ENCODE measurements at regions not wholly inside any gene's neighbourhood (a gene's known extent, or its start where the extent isn't known, plus 50 kb on each side); places are given as distances from the start of the nearest gene placed in this dataset.

DNA sequence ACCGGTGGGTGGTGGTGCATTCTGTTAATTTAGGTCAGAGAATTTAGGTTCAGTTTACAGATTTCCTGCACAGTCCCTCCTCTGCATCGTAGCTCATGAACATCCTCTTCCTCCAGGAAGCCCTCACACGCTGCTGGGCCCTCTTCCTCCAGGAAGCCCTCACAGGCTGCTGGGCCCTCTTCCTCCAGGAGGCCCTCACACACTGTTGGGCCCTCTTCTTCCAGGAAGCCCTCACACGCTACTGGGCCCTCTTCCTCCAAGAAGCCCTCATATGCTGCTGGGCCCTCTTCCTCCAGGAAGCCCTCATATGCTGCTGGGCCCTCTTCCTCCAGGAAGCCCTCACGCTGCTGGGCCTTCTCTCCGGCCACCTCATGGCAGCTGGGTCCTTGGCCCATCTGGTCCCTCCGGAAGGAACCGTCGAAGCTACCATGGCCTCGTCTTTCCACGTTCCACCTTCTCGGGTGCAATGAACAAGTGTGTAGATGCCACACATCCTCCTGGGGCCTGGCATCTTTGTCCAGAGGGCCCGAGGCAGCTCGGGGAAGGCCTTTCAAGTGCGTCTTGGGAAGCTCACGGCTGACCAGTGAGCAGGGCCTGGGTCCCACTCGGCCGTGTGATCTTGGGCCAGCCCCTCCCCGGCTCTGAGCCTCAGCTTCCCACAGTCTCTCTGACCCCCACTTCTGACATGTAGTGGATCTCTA lies 58.9 kb upstream of the PPARA start:
- no peak for DNase-seq

DNA sequence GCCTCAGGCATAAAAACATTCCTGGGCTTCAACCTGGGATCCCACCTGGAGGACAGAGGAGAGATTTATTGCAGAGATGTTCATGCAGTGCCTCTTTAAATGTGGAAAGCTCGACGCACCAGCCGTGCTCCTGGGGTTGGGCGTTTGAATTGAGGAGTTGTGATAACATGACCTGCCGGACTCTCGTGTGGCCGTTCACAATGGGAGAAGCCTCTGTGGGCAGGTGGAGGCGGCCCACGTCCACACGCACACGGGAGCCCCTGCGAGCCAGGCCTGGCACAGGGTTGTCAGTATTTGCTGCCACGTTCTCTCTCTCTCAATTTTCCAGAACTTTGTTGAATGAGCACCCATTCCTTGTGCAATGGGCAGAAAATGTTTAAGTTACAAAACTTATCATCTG lies 58.3 kb upstream of the PPARA start:
- no peak for DNase-seq

DNA sequence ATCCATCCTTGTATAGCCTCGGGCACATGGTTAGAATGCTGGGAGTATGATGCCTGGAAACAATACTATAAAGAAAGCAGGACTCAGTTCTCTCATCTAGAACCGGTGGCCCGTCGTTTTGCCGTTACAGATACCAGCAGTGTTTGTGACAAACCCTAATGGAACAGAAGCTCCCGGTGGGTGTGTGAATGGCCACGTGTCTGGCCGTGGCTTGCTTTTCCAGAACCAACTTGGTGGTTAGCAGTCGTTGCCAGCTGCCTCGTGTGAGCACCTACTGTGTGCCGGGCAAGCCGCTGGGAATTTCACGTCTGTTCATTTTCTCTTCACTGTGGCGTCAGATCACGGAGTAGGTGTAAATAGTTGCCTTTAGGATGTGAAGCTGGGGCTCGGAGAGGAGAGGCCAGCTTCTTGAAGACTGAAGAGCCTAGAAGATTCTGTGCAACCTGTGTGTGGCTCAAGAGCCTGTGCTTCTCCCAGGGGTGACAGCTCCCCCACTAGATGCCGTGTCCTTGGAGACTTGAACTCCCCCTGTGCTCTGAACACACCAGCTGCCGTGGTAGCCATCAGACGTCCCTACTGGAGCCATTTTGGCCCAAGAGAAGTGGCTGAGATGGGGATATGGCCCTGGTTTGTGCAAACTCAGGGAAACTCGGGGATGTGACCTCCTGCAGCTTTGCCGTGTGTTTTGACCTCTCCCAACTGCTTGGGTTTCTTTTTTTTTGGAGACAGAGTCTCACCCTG lies 57.5 kb upstream of the PPARA start:
- no peak for DNase-seq

DNA sequence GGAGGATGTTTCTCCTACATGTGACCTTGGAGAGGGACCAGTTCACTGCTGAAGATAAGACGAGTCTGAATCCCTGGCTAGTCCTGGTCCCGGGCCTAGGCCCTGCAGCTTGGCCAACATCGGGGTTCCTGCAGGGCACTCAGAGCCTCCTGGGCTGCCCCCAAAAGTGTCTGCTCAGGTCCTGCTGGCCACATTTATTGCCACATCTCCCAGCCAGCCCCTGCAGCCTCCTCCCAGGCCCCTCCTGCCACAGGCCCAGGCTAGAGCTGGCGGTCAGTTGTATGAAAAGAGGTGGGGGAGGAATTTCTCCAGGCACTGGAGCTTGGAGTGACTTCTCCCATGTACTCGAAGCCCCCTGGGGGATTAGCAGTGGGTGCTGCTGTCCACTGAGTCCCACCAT lies 56.5 kb upstream of the PPARA start:
- no peak for DNase-seq

DNA sequence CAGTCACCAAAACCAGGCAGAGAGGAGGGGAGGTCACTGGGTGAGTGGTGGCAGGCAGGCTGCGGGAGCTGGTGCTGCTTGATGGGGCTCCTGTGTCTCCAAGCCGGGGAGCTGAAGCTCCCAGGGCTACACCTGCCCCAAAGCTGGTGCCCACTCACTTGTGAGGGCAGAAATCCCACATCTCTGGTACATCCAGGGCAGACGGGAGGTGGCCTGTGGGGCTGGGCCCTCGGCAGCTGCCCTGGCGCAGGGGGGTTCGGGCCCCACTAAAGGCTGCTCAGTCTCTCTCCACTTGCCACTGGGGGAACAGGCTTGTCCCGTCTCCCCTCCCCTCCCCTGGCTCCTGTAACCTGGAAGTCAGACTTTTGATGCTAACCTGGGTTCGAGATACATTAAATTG lies 55.6 kb upstream of the PPARA start:
- no peak for DNase-seq

DNA sequence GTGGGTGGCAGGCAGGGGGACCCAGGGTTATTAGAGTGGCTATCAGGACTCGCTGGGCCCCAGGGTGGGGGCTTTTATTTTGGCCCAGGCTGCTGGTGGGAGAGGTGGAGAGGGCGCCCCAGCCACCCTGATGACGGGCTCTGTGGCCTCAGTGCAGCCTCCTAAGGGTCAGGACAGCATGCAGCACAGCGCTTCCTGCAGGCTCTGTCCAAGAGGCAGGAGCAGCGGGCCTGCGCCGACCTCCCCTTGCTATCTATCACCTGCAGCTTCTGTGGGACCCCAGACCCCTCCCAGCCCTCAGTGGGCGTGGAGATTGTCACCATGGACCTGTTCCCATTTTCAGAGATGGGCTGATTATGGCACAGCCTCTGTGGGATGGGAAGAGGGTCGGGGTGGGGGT lies 54.3 kb upstream of the PPARA start:
- DNase-seq = no peak

DNA sequence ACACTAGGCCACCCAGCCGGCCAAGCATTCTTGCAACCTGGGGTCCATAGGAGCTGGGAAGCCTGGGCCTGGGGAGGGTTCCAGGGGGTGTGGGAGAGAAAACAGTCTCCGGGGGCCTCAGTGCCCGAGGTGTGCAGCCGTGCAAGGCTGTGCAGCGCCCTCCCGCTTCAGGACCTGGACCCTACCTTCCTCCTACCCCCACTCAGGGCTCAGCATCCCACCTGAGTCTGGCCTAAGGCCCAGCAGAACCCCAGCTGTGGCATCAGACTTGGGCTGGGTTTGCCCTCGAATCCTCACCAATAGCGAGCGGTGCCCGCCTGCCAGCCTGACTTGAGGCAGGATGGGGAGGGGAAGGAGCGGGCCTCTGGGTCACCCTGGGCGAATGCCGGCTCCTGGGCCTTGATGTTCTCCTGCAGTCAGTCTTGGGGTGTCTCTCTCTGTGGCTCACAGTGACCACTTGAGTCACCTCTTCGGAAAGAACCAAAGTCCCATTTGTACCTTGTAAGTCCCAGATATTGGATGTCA lies 53.6 kb upstream of the PPARA start:
- no peak for DNase-seq

DNA sequence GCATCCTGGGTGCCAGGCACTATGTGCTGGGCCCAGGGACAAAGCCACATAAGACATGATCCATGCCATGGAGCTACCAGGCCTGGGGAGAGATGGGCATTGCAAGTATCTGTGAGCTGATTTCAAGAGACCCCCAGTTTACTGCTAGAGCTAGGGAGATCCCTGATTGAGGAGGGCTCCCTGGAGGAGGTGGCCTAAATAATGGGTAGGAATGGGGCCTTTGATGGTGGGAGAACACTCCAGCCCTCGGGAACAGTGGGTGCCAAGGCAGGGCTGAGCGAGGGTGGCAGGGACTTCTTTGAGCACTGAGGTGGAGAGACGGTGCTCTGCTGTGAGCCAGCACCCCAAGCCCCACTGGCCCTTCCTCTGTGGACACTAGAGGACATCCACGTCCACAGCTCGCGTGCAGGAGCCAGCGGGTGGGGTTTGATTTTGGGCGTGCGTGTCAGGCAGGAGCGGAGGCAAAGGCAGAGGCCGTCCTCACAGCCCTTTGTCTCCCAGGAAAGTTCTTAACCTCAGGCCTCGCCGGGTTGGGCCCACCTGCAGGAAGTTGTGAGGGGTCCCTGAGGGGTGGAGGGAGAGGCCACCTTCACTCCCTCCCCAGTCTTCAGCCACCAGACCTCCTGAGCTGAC lies 52.9 kb upstream of the PPARA start:
- DNase-seq = no peak

DNA sequence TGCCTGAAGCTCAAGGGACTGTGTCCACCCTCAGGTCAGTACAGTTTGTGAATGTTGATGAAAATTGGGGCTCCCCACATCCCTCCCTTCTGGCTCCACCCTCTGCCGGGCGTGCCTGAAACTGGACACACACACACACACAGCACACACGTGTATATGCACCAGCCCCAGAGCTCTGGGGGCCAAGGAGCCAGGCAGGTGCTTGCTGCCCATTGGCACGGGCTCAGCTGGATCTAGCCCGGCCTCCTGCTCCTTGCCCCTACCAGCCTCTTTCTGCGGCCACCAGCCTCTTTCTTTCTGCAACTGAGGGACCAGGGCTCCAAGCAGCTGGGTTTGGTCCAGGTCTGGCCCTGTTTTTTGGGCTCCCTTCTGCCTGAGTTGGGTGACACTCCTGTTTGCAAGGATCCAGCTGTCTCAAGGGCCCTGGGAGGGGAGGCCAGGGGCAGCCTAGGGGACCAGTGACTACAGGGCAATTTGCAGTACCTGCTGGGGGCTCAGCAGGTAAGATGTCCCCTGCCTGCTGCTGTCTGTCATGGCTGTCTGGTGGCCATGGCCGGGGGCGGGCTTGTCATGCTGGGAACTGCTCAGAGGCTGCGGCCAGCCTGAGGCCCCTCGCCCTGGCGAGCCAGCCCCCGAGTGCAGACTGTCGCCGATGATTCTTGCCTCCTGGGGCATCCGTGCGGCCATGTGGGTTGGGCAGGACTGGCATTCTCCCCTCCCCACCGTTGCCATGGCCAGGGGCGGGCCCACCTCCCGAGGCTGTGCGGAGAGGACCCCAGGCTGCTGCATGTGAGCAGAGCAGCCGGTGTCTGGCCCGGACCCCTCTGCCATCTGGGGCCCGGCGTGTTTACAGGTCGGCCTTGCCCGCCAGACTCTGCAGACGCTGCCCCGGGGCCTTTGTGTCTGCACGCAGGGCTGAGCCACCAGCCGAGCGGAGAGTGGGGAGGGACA lies 51.5 kb upstream of the PPARA start:
- DNase-seq = no peak

DNA sequence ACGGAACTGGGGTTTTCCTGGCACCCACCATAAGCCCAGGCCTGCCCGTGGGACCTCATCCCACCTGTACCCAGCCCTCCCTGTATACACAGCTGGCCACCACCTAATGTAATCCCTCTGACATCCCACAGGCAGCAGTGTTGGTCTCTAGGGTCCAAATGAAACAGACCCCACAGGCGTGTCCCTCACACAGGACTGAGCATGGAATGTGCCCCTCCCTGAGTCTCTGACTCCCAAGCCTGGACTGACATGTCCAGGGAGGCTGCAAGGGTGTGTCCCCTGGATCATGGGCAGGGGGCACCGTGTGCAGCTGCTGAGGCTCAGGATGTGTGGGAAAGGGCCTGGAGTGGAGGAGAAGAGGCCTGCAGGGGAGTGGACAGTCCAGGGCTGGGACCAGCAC lies 50.6 kb upstream of the PPARA start:
- DNase-seq = no peak

DNA sequence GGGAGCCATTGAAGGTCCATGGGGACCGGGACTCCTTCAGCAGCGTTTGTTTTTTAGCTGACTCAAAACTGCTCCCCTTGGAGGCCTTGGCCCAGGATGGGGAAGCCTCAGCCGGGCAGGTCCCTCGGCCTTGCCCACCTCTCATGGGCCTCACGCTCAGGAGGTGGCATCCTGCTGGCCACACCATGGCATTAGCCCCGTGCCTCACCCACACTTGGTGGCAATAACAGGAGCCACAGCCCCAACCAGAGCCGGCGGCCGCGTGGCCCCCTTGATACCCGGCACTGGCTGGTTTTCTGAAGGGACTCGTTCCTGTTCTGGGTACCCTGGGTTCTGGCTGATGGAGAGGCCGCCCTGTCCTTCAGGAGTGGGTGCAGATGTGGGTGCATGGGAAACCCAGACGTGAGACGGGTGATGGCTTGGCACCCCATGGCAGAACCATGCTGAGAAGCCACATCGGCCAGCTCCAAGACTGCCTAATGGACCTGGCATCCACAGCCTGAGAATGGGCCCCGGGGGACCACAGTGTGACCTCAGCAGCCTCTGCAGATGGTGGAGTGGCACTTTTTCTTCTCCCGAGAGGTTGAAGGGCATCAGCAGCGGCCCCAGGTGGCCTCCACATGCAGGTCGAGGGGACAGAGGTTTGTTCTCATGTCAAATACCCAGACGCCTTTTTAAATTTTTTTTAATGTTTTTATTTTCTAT lies 49.8 kb upstream of the PPARA start:
- no peak for DNase-seq

All from GOT3 (cell line).